22Rv1 (cell line): ENCODE measurements at regions not wholly inside any gene's neighbourhood (a gene's known extent, or its start where the extent isn't known, plus 50 kb on each side); places are given as distances from the start of the nearest gene placed in this dataset.

Source experiments
- CTCF ChIP-seq: fragments of 450-650 bp; IDR thresholded peaks from 2 replicates; pipeline ENCODE4 v1.5.1; 2017; ENCODE audit warnings: mild to moderate bottlenecking
- ZFX ChIP-seq: fragments of 450-650 bp; IDR thresholded peaks from 2 replicates; pipeline ENCODE4 v1.6.1; 2017; ENCODE audit warnings: antibody characterized with exemption, borderline replicate concordance

- TF ChIP-seq CTCF (no peak), ZFX (no peak)
Observed at GRCh38 chr10:60660625-60661024, 117.7 kb upstream of the CDK1 start.
